HG03342 (cell line): ENCODE measurements at regions not wholly inside any gene's neighbourhood (a gene's known extent, or its start where the extent isn't known, plus 50 kb on each side); places are given as distances from the start of the nearest gene placed in this dataset.

Source experiments
- ATAC-seq: cut with Tn5 transposase; IDR thresholded peaks from one replicate; pipeline ENCODE4 v1.9.1; 2021; ENCODE audit warnings: mild to moderate bottlenecking, moderate library complexity; ENCODE audit not compliant: unreplicated experiment

DNA sequence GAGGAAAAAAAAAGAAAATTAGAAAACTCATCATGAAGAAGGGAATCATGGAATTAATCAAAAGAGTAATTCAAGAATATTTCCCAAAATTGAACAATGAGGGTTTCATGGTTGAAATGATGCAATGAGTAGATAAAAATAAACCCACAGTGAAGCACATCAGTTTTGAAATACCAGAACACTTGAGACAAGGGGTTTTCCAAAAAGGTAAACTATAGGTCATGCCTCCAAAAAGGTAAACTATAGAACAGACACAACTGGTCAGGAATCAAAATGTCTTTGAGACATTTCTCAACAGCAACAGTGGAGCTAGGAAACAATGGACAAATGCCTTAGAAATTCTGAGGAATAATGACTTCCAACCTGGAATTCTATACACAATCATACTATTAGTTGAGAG, 60.2 kb upstream of the PCSK5 start:
- ATAC-seq, result no peak

DNA sequence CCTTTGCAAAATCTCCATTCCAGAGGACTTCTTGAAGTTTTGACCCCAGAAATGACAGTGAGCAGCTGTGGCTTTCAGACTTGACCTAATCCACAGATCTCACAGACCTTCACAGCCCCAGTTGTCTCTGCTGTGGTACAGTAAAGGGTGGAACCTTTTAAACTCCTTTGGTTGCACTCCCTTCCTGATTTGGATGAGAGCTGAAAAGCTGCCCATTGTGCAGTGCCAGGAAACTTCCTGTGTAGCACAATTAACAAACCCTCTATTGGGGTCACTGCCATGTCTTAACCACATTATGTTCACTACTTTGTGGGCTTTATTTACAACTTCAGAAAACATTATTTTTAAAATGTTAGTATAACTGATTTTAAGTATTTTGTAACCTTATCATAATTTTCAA, 56.7 kb upstream of the PCSK5 start:
- ATAC-seq, result no peak

DNA sequence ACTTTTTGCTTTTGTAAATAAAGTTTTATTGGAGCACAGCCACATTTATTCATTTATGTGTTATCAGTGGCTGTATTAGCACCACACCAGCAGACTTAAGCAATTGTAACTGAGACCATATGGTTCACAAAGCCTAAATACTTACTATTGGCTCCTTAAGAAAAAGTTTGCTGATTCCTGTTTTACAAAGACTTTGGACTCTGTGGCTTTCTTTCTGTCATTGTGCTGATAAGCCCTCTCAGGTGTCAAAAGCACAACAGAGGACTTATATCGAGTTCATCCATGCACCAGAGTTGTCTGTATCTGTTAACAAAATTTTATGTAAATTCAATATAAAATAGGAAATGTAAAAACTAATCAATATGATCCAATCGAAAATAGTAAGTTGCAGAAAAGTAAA, 55.6 kb upstream of the PCSK5 start:
- no peak for ATAC-seq
